Left forelimb (tissue), 1 donor: ENCODE measurements at regions not wholly inside any gene's neighbourhood (a gene's known extent, or its start where the extent isn't known, plus 50 kb on each side); places are given as distances from the start of the nearest gene placed in this dataset.
"Not testable (repeated sequence)": the region's sequence is repeated elsewhere in the genome, so short reads cannot be mapped to it uniquely, and the experiment has no call there.

Experiments used
- DNase-seq: peaks from one replicate; pipeline ENCODE4 v3.0.0-alpha.2; 2018; ENCODE audit warnings: low spot score

- no peak for DNase-seq
These were observed 77.6 kb downstream of the SETD4 start for GRCh38 chr21:35982717-35983116.

- no peak for DNase-seq
These were observed 78.7 kb downstream of the SETD4 start for GRCh38 chr21:35981514-35982070.

GRCh38 chr21:35980821-35981220, 79.5 kb downstream of the SETD4 start:
- DNase-seq = no peak

- DNase-seq = not testable (repeated sequence)
These were observed 82.5 kb downstream of the SETD4 start for GRCh38 chr21:35977860-35978259.

GRCh38 chr21:35976929-35977328, 83.4 kb downstream of the SETD4 start:
- DNase-seq = no peak

GRCh38 chr21:35976481-35976880, 83.8 kb downstream of the SETD4 start:
- DNase-seq = no peak

- DNase-seq = no peak
These were observed 85.6 kb downstream of the SETD4 start for GRCh38 chr21:35974775-35975174.

- no peak for DNase-seq
These were observed 88.5 kb downstream of the SETD4 start for GRCh38 chr21:35971824-35972223.

- no peak for DNase-seq
These were observed 91.0 kb downstream of the SETD4 start for GRCh38 chr21:35969281-35969680.

- no peak for DNase-seq
These were observed 91.8 kb downstream of the SETD4 start for GRCh38 chr21:35968564-35968963.

GRCh38 chr21:35965699-35966098, 94.6 kb downstream of the SETD4 start:
- no peak for DNase-seq

GRCh38 chr21:35963920-35964451, 96.3 kb downstream of the SETD4 start:
- no peak for DNase-seq

GRCh38 chr21:35962917-35963316, 97.4 kb downstream of the SETD4 start:
- no peak for DNase-seq

- no peak for DNase-seq
These were observed 106.3 kb downstream of the SETD4 start for GRCh38 chr21:35954066-35954465.

GRCh38 chr21:35953597-35953996, 106.7 kb downstream of the SETD4 start:
- no peak for DNase-seq

GRCh38 chr21:35952651-35953340, 107.5 kb downstream of the SETD4 start:
- DNase-seq = no peak

- no peak for DNase-seq
These were observed 111.3 kb downstream of the SETD4 start for GRCh38 chr21:35948982-35949381.

GRCh38 chr21:35945089-35945671, 115.1 kb downstream of the SETD4 start:
- DNase-seq = no peak

GRCh38 chr21:35943752-35944151, 116.6 kb downstream of the SETD4 start:
- DNase-seq = no peak

- DNase-seq = no peak
These were observed 117.8 kb downstream of the SETD4 start for GRCh38 chr21:35942211-35943144.

- DNase-seq = no peak
These were observed 120.0 kb downstream of the SETD4 start for GRCh38 chr21:35940074-35940927.
